Mucosa of stomach (tissue), 1 donor: ENCODE measurements at regions not wholly inside any gene's neighbourhood (a gene's known extent, or its start where the extent isn't known, plus 50 kb on each side); places are given as distances from the start of the nearest gene placed in this dataset.

Experiments used
- H3K27me3 ChIP-seq: one replicate; pipeline ENCODE4 v1.7.0; 2013; ENCODE audit warnings: mild to moderate bottlenecking, low read length; ENCODE audit not compliant: control insufficient read depth, insufficient read depth
- H3K36me3 ChIP-seq: one replicate; pipeline ENCODE4 v1.7.0; 2013; ENCODE audit warnings: low read length; ENCODE audit not compliant: control insufficient read depth, insufficient read depth
- H3K4me1 ChIP-seq: one replicate; pipeline ENCODE4 v1.7.0; 2013; ENCODE audit warnings: mild to moderate bottlenecking, low read length; ENCODE audit not compliant: control insufficient read depth, insufficient read depth
- H3K4me3 ChIP-seq: one replicate; pipeline ENCODE4 v1.7.0; 2013; ENCODE audit warnings: low read length
- H3K9ac ChIP-seq: one replicate; pipeline ENCODE4 v1.7.0; 2013; ENCODE audit warnings: mild to moderate bottlenecking, low read length, moderate library complexity
- H3K9me3 ChIP-seq: one replicate; pipeline ENCODE4 v1.7.0; 2013; ENCODE audit warnings: mild to moderate bottlenecking, low read length, moderate library complexity; ENCODE audit not compliant: control insufficient read depth
- donor health status: Pancreatic carcinoma.

- H3K9ac ChIP-seq, result no peak overlapping the region
- no peaks in the 10 kb centered on the region for H3K4me1 ChIP-seq
- no peaks in the 10 kb centered on the region for H3K9me3 ChIP-seq
- no peaks in the 10 kb centered on the region for H3K27me3 ChIP-seq
- H3K36me3 ChIP-seq, result no peaks in the 10 kb centered on the region
- no peak overlapping the region for H3K4me3 ChIP-seq
Observed at GRCh38 chr2:8352296-8352695, 329.6 kb upstream of the ID2 start.

GRCh38 chr2:8352989-8353388 is 328.9 kb upstream of the ID2 start:
- Histone ChIP-seq H3K4me3 (no peak overlapping the region), H3K36me3 (no peaks in the 10 kb centered on the region), H3K9me3 (no peaks in the 10 kb centered on the region), H3K27me3 (no peaks in the 10 kb centered on the region), H3K4me1 (no peaks in the 10 kb centered on the region), H3K9ac (no peak overlapping the region)

GRCh38 chr2:8355102-8355859 is 326.6 kb upstream of the ID2 start:
- H3K9ac ChIP-seq, result no peak overlapping the region
- no peaks in the 10 kb centered on the region for H3K9me3 ChIP-seq
- H3K27me3 ChIP-seq, result no peaks in the 10 kb centered on the region
- no peak overlapping the region for H3K4me3 ChIP-seq
- no peaks in the 10 kb centered on the region for H3K36me3 ChIP-seq
- no peaks in the 10 kb centered on the region for H3K4me1 ChIP-seq

GRCh38 chr2:8357738-8358518 is 323.9 kb upstream of the ID2 start:
- no peak overlapping the region for H3K4me3 ChIP-seq
- H3K9me3 ChIP-seq, result no peaks in the 10 kb centered on the region
- no peaks in the 10 kb centered on the region for H3K4me1 ChIP-seq
- H3K9ac ChIP-seq, result no peak overlapping the region
- H3K27me3 ChIP-seq, result no peaks in the 10 kb centered on the region
- H3K36me3 ChIP-seq, result no peaks in the 10 kb centered on the region

GRCh38 chr2:8361930-8362329 is 319.9 kb upstream of the ID2 start:
- H3K9me3 ChIP-seq, result no peaks in the 10 kb centered on the region
- H3K9ac ChIP-seq, result no peak overlapping the region
- no peaks in the 10 kb centered on the region for H3K36me3 ChIP-seq
- no peak overlapping the region for H3K4me3 ChIP-seq
- no peaks in the 10 kb centered on the region for H3K27me3 ChIP-seq
- peaks cover 16% of the 10 kb centered on the region for H3K4me1 ChIP-seq

- Histone ChIP-seq H3K9ac (no peak overlapping the region), H3K36me3 (no peaks in the 10 kb centered on the region), H3K4me3 (no peak overlapping the region), H3K27me3 (no peaks in the 10 kb centered on the region), H3K9me3 (no peaks in the 10 kb centered on the region), H3K4me1 (peaks cover 16% of the 10 kb centered on the region)
Observed at GRCh38 chr2:8363161-8363560, 318.7 kb upstream of the ID2 start.

GRCh38 chr2:8364668-8365067 is 317.2 kb upstream of the ID2 start:
- Histone ChIP-seq H3K9ac (no peak overlapping the region), H3K36me3 (no peaks in the 10 kb centered on the region), H3K4me1 (peaks cover 16% of the 10 kb centered on the region), H3K9me3 (no peaks in the 10 kb centered on the region), H3K4me3 (no peak overlapping the region), H3K27me3 (no peaks in the 10 kb centered on the region)

- H3K4me3 ChIP-seq, result no peak overlapping the region
- H3K9ac ChIP-seq, result no peak overlapping the region
- peaks cover 16% of the 10 kb centered on the region for H3K4me1 ChIP-seq
- no peaks in the 10 kb centered on the region for H3K9me3 ChIP-seq
- no peaks in the 10 kb centered on the region for H3K27me3 ChIP-seq
- no peaks in the 10 kb centered on the region for H3K36me3 ChIP-seq
Observed at GRCh38 chr2:8365331-8365910, 316.4 kb upstream of the ID2 start.

- Histone ChIP-seq H3K4me3 (no peak overlapping the region), H3K9ac (no peak overlapping the region), H3K27me3 (no peaks in the 10 kb centered on the region), H3K36me3 (no peaks in the 10 kb centered on the region), H3K9me3 (no peaks in the 10 kb centered on the region), H3K4me1 (peaks cover 16% of the 10 kb centered on the region)
Observed at GRCh38 chr2:8367833-8368232, 314.0 kb upstream of the ID2 start.

GRCh38 chr2:8368463-8368862 is 313.4 kb upstream of the ID2 start:
- H3K27me3 ChIP-seq, result no peaks in the 10 kb centered on the region
- no peaks in the 10 kb centered on the region for H3K36me3 ChIP-seq
- H3K4me3 ChIP-seq, result no peak overlapping the region
- H3K4me1 ChIP-seq, result peaks cover 16% of the 10 kb centered on the region
- H3K9me3 ChIP-seq, result no peaks in the 10 kb centered on the region
- H3K9ac ChIP-seq, result no peak overlapping the region

- Histone ChIP-seq H3K4me3 (no peak overlapping the region), H3K27me3 (no peaks in the 10 kb centered on the region), H3K9me3 (no peaks in the 10 kb centered on the region), H3K9ac (no peak overlapping the region), H3K4me1 (peaks cover 9% of the 10 kb centered on the region), H3K36me3 (no peaks in the 10 kb centered on the region)
Observed at GRCh38 chr2:8369522-8369921, 312.3 kb upstream of the ID2 start.

GRCh38 chr2:8370258-8370802 is 311.5 kb upstream of the ID2 start:
- Histone ChIP-seq H3K4me3 (no peak overlapping the region), H3K9me3 (no peaks in the 10 kb centered on the region), H3K36me3 (no peaks in the 10 kb centered on the region), H3K4me1 (peaks cover 1% of the 10 kb centered on the region), H3K9ac (no peak overlapping the region), H3K27me3 (no peaks in the 10 kb centered on the region)
